ENCODE measurements at regions not wholly inside any gene's neighbourhood (a gene's known extent, or its start where the extent isn't known, plus 50 kb on each side); places are given as distances from the start of the nearest gene placed in this dataset.
"Not testable (repeated sequence)": the region's sequence is repeated elsewhere in the genome, so short reads cannot be mapped to it uniquely, and the experiment has no call there.

DNA sequence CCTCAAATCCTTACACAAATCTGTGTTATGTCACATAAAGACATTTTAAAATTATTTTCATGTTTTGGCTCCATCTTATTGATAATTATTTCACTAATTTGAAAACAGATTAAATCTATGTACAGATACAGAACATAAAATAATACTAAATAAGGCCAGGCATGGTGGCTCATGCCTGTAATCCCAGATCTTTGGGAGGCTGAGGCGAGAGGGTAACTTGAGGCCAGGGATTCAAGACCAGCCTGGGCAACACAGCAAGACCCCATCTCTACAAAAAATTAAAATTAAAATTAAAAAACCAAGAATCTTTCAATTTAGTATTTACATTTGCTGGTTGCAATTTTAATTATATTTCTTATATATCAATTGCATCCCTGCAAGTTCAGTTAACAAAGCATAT, 246.4 kb upstream of the MKLN1 start:
- DNase-seq (ENCODE audit: low read depth, low spot score) = no peak

DNA sequence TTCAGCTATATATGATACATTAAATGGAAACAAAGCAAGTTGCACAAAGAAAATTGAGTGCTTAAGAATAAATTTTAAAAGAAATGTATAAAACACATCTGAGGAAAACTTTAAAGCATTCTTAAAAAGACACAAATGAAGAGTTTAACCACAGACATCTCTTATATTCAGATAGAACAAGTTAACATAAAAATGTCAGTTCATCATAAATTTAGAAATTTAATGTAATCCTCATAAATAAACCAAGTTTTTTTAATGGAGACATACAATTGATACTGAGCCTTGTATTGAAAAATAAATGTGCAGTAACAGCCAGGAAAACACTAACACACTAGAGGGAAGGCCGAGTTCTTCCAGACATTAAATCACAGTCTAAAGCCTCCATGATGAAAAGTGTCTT, 243.9 kb upstream of the MKLN1 start:
- DNase-seq (ENCODE audit: low read depth, low spot score) = no peak
- H3K27ac ChIP-seq = no peak overlapping the region

More for the DNA sequence above, 246.4 kb upstream of the MKLN1 start:
- H3K27ac ChIP-seq = no peak overlapping the region

- H3K27ac ChIP-seq; DNase-seq (ENCODE audit: low read depth, low spot score): not testable (repeated sequence)
Observed at GRCh38 chr7:131084336-131084735, 243.3 kb upstream of the MKLN1 start.

- H3K27ac ChIP-seq = no peak overlapping the region
- no peak for DNase-seq (ENCODE audit: low read depth, low spot score)
Observed at GRCh38 chr7:131087756-131088658, 239.7 kb upstream of the MKLN1 start.

DNA sequence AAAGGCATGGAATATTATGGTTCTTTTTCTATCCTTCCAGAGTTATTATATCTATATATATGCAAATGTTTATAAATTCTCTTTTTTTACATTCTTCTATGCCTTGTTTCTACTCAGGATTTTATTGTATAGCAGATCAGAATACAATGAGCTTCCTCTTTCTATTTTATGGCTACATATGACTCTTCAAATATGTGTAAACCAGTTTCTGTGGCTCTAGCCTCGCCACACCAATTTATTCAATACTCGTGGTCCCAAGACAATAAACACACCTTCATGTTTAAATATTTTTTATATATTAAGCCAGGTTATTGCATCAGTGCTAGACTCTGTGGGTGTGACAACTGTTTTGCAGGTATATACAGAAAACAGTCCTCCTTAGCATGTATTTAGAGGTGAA, 237.5 kb upstream of the MKLN1 start:
- no peak for DNase-seq (ENCODE audit: low read depth, low spot score)
- H3K27ac ChIP-seq = no peak overlapping the region

DNA sequence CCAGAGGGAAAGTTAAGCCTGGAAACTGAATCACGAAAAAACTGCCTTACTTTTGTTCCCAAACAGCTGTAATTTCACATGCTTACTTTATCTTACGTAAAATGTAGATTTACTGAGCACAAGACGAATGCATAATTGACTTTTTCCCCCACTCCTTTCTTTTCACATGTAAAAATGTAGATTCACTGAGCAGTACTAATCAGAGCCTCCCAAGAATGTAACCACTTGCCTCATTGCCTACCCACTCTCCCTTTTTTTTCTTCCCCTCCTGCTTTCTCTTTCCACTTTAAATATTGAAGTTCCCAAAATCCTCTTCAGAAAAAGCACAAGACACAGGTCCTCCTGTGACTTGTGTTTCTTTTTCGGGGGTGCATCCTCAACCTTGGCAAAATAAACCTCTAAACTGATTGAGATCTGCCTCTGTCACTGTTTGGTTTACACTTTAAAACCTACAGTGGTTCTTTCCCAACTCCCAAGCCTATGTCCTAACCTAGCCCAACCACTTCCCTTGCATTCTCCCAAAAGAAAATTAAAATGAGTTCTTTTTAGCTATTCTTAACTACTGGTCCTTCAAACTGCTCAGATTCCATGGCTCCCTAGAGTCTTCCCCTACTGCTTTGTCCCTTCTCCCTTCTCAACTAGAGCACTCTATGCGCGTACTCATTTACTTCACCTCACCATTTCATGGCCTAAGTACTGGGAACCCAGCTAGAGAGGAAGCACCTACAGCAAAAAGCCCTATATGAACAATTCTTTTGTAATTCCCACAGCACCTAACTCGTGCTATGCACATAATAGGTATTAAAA, 236.6 kb upstream of the MKLN1 start:
- DNase-seq (ENCODE audit: low read depth, low spot score) = no peak
- H3K27ac ChIP-seq = no peak overlapping the region

DNA sequence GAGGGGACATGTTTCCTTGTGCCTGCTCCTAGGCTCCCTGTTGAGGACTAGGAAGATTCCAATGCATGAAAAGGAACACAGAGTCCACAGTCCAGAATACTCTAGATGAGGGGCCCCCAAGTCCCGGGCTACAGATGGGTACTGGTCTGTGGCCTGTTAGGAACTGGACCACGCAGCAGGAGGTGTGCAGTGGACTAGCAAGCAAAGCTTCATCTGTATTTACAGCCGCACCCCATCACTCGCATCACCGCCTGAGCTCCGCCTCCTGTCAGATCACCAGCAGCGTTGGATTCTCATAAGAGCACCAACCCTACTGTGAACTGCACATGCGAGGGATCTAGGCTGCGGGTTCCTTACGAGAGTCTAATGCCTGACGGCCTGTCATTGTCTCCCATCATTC, 233.0 kb upstream of the MKLN1 start:
- DNase-seq (ENCODE audit: low read depth, low spot score) = no peak
- H3K27ac ChIP-seq = no peak overlapping the region

DNA sequence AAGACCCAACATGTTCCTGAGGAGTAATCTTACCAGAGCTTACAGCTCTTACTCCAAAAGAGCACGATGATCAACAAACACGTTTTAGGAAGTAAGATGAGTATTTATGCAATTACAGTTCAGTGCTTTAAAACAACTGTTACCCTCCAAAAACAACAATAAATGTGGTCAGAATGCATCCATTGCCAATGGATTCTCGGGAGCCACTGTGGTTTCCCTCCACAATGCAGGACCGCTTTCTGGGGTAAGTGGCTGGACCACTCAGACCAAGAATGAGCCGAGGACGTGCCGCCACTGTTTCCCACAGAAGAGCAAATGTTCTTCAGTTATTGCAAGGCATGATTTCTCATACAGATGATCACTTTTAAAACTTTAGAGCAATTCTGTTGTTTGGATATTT, 232.3 kb upstream of the MKLN1 start:
- H3K27ac ChIP-seq = no peak overlapping the region
- no peak for DNase-seq (ENCODE audit: low read depth, low spot score)

- DNase-seq (ENCODE audit: low read depth, low spot score) = no peak
- no peak overlapping the region for H3K27ac ChIP-seq
Observed at GRCh38 chr7:131096267-131096927, 231.3 kb upstream of the MKLN1 start.

DNA sequence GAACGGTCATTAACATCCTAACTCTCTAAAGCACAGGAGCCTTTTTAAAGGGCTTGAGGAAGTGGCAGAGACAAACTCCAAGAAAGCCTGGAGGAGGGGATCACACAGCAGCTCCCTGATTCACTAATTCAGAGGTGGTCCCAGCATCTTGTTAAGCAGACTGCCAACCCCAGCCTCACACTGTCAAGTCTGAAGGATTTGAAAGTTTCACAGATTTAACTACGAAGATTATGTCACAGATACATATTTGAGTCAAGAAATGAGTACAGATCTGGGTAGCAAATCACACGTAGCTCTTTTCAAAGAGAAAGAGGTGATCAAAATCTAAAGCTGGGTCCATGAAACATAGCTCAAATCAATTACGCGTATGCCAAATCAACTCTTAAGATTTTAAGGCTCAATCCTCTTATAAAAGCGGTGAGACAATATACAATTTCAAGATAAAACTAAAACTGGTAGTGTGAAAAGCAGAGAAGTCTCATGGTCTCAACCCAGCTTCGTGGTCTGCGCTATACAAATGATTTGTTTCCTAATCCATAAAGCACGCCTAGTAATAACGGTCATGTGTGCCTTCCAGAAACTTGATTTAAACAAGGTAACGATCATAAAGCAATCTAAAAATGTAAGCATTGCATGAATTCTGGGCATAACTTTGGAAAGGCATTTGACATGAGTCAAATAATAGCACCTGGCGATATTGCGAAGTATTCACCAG, 229.9 kb upstream of the MKLN1 start:
- no peak overlapping the region for H3K27ac ChIP-seq
- DNase-seq (ENCODE audit: low read depth, low spot score) = no peak

DNA sequence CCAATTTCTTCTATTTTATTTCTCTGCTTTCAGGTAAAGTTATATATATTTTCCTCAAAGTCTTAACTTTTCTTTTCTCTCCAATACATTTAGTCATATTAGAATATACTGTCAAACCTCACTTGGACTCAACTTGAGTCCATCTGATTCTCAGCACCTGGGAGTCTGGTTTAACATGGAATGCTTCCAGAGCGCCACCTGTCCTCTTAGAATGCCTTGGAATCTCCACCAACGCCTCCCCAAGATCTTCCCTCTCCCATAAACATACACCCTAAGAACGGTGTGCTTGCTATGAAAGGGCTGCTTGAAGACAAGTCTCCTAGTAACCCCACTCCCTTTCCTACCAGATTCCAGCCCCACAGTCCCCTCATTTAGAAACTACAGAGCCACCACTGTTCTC, 229.1 kb upstream of the MKLN1 start:
- no peak for DNase-seq (ENCODE audit: low read depth, low spot score)
- no peak overlapping the region for H3K27ac ChIP-seq

GRCh38 chr7:131100357-131101054, 227.2 kb upstream of the MKLN1 start:
- H3K27ac ChIP-seq = no peak overlapping the region

GRCh38 chr7:131103997-131104396, 223.7 kb upstream of the MKLN1 start:
- H3K27ac ChIP-seq = no peak overlapping the region
- no peak for DNase-seq (ENCODE audit: low read depth, low spot score)

More at GRCh38 chr7:131100357-131101054, 227.2 kb upstream of the MKLN1 start:
- no peak for DNase-seq (ENCODE audit: low read depth, low spot score)

DNA sequence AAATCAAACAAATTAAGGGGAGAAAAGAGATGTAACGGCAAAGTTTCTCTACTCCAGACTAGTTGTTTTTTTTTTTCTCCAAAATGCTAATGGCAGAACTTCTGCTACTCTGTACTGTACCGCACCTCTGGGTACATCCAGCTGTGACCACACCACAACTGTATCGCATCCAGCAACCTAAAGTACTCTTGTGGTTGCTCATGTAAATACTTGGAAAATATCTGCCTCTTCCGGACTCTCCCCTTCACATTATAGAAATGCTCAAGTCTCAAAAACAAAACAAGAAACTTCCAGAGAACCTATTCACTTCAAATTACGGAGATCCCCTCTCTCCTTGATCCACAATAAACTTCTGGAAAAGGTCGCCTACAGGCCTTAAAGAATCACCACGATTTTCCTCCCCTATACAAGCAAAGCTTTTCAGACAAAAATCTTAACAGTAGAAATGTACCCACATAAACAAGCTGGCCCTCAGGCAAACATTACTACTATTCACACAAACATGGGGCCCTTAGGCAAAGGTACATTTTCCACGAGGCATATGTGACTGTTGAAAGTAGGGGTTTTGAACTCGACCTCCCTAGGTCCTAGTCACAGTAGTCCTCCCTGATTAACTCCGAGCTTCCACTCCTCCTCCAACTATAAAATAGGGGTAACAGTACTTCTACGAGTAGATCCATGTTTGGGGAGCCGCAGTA, 222.9 kb upstream of the MKLN1 start:
- DNase-seq (ENCODE audit: low read depth, low spot score) = no peak
- H3K27ac ChIP-seq = no peak overlapping the region

DNA sequence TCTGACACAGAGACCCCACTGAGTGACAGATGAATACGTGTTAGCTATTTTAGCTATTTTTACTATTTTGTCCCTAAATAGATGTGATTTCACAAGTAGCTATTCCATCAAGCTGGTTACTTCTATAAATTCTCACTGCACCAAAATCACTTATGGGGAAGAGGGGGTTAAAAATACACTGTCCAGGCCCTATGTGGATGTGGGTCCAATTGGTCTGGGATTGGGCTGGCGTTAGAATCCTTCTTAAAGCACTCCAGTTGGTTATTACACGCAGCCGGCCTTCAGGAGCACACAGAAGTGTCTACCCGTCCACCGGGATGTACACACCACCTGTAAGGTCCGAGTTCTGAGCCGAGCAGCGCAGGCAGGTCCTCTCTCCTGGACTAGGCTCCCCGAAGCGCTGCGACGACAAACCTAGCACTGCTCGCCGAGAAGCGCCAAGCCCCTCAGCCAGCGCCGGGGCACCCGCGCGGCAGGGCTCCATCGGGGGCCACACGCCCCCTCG, 222.3 kb upstream of the MKLN1 start:
- no peak for DNase-seq (ENCODE audit: low read depth, low spot score)
- H3K27ac ChIP-seq = peak overlapping the region; percentile 12

- peak overlapping the region; percentile 83 for H3K27ac ChIP-seq
- DNase-seq (ENCODE audit: low read depth, low spot score) = no peak
Observed at GRCh38 chr7:131105799-131106680, 221.6 kb upstream of the MKLN1 start.

GRCh38 chr7:131106681-131107336, 220.9 kb upstream of the MKLN1 start:
- peak overlapping the region; percentile 83 for H3K27ac ChIP-seq
- DNase-seq (ENCODE audit: low read depth, low spot score) = no peak

All from epithelial cell of prostate (primary cell).